ENCODE measurements at regions not wholly inside any gene's neighbourhood (a gene's known extent, or its start where the extent isn't known, plus 50 kb on each side); places are given as distances from the start of the nearest gene placed in this dataset.

GRCh38 chr3:99500485-99500884 lies 137.9 kb upstream of the COL8A1 start:
- DNase-seq (ENCODE audit: low spot score) = no peak

- DNase-seq (ENCODE audit: low spot score) = no peak
These were observed 138.9 kb upstream of the COL8A1 start for GRCh38 chr3:99499235-99500158.

GRCh38 chr3:99498550-99499234 lies 139.7 kb upstream of the COL8A1 start:
- DNase-seq (ENCODE audit: low spot score) = no peak

GRCh38 chr3:99487894-99488293 lies 150.5 kb upstream of the COL8A1 start:
- DNase-seq (ENCODE audit: low spot score) = no peak

GRCh38 chr3:99485286-99485685 lies 153.1 kb upstream of the COL8A1 start:
- no peak for DNase-seq (ENCODE audit: low spot score)

- DNase-seq (ENCODE audit: low spot score) = no peak
These were observed 153.5 kb upstream of the COL8A1 start for GRCh38 chr3:99484871-99485270.

GRCh38 chr3:99483841-99484240 lies 154.6 kb upstream of the COL8A1 start:
- DNase-seq (ENCODE audit: low spot score) = no peak

GRCh38 chr3:99482191-99482590 lies 156.2 kb upstream of the COL8A1 start:
- no peak for DNase-seq (ENCODE audit: low spot score)

GRCh38 chr3:99481561-99481960 lies 156.8 kb upstream of the COL8A1 start:
- DNase-seq (ENCODE audit: low spot score) = no peak

- no peak for DNase-seq (ENCODE audit: low spot score)
These were observed 158.6 kb upstream of the COL8A1 start for GRCh38 chr3:99479768-99480167.

- no peak for DNase-seq (ENCODE audit: low spot score)
These were observed 160.7 kb upstream of the COL8A1 start for GRCh38 chr3:99477650-99478049.

GRCh38 chr3:99475229-99475628 lies 163.2 kb upstream of the COL8A1 start:
- no peak for DNase-seq (ENCODE audit: low spot score)

GRCh38 chr3:99474776-99475175 lies 163.6 kb upstream of the COL8A1 start:
- no peak for DNase-seq (ENCODE audit: low spot score)

- no peak for DNase-seq (ENCODE audit: low spot score)
These were observed 165.1 kb upstream of the COL8A1 start for GRCh38 chr3:99473321-99473751.

GRCh38 chr3:99472385-99472784 lies 166.0 kb upstream of the COL8A1 start:
- no peak for DNase-seq (ENCODE audit: low spot score)

- DNase-seq (ENCODE audit: low spot score) = no peak
These were observed 166.8 kb upstream of the COL8A1 start for GRCh38 chr3:99471353-99472323.

GRCh38 chr3:99470841-99471240 lies 167.6 kb upstream of the COL8A1 start:
- DNase-seq (ENCODE audit: low spot score) = no peak

GRCh38 chr3:99468918-99469317 lies 169.5 kb upstream of the COL8A1 start:
- no peak for DNase-seq (ENCODE audit: low spot score)

- no peak for DNase-seq (ENCODE audit: low spot score)
These were observed 171.0 kb upstream of the COL8A1 start for GRCh38 chr3:99467420-99467819.

GRCh38 chr3:99466331-99466730 lies 172.1 kb upstream of the COL8A1 start:
- no peak for DNase-seq (ENCODE audit: low spot score)

- DNase-seq (ENCODE audit: low spot score) = no peak
These were observed 180.4 kb upstream of the COL8A1 start for GRCh38 chr3:99458013-99458412.

- no peak for DNase-seq (ENCODE audit: low spot score)
These were observed 195.8 kb upstream of the COL8A1 start for GRCh38 chr3:99442599-99442998.

Measured in mucosa of gallbladder (tissue), 1 donor.